ENCODE measurements at regions not wholly inside any gene's neighbourhood (a gene's known extent, or its start where the extent isn't known, plus 50 kb on each side); places are given as distances from the start of the nearest gene placed in this dataset.

DNA sequence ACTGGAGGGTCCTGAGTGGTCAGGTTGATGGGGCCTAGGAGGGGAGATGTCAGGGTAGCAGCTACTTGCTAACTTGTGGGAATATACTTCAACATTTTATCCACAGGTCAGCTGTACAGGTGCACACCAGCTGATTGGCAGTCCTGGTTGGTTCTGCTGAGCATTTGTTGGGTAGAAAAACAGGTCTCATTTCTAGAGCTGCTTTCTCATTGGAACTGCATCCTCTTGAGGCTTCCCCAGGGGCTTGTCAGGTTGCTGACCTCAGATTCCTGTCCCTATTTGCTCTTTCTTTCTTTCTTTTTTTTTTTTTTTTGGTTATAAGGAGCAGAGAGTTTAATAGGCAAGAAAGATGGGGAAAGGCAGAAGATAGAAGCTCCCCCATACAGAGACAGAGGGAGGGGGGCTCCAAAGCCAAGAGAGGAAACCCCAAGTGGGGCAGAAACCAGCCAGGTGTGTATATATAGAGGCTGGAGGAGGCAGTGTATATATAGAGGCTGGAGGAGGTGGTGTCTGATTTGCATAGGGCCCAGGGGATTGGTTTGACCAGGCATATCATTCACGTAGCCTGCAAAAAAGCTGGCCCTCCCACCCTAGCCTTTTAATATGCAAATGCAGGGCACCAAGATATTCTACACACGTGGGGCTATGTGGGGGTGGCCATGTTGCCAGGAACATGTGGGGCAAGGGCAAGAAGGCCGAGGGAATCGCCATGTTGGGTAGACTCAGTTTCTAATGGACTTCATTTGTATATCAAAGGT lies 57.3 kb upstream of the STUM start:
- DNase-seq = no peak

GRCh38 chr1:226492426-226493137 lies 56.0 kb upstream of the STUM start:
- DNase-seq = no peak

- no peak for DNase-seq
These were observed 54.4 kb upstream of the STUM start for GRCh38 chr1:226494092-226494609.

- no peak for DNase-seq
These were observed 52.8 kb upstream of the STUM start for GRCh38 chr1:226495716-226496115.

- peak; percentile 35 for DNase-seq
These were observed 52.0 kb upstream of the STUM start for GRCh38 chr1:226496453-226497015.

- no peak for DNase-seq
These were observed 51.2 kb upstream of the STUM start for GRCh38 chr1:226497276-226497833.

DNA sequence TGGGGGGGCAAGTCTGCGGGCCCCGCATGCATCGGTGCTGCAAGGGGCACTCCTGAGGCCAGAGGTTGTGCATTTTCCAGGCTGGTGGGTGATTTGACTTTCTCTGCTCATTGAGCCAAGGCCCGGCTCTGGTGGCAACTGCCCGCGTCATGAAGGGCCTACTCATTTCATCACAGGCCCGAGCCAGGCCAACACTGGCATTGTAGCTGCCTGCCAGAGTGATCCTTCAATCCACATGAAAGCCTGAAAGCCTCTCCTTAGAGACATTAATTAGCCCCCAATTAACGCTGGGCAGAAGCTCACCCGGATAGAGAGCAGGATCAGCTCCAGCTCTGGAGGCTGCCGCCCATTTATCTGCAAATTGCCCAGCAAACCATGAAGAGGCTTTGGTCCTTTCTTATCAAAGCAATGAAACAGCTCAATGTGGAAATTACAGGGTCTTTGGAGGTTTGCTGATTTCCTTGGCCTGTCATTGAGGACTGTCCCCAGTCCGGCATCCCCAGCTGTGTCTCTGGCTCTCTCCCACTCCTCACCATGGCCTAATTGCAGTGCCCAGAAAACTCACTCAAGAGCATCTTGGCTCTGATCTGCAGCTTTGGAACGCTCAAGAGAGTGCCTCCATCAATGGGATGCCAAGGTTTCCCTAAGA lies 50.4 kb upstream of the STUM start:
- peak; percentile 71 for DNase-seq

GRCh38 chr1:226498640-226499008 lies 49.9 kb upstream of the STUM start:
- no peak for DNase-seq

Data from eye (tissue), 1 donor.